GM21786 (cell line): ENCODE measurements at regions not wholly inside any gene's neighbourhood (a gene's known extent, or its start where the extent isn't known, plus 50 kb on each side); places are given as distances from the start of the nearest gene placed in this dataset.
"Not testable (repeated sequence)": the region's sequence is repeated elsewhere in the genome, so short reads cannot be mapped to it uniquely, and the experiment has no call there.

Experiments used
- ATAC-seq: cut with Tn5 transposase; IDR thresholded peaks from one replicate; pipeline ENCODE4 v1.9.1; 2021; ENCODE audit not compliant: unreplicated experiment

DNA sequence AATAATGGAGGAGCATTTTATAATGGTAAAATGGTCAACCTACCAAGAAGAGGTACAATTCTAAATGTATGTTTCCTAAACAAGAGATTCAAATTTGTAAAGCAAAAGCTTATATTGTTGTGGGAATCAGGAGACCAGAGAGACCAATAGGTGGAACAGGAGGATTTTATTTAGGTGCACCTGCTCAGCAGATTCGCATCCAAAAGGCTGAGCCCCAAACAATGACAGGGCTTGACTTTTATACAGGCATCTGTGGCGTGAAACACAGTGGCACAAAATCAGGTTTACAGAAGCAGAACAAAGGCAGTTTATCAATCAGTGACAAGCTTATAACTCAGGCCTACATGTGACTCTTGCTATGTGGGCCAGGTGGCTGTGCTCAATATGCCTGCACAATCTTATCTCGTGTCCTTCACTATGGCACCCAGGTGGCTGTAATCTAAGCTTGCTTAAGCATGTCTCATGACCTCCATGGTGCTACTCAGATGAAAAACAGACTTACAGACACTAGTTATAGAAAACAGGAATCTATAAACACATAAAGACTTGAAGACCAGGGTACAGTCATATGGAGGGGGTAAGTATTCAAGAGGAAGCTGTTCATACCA is 780.2 kb upstream of the CA10 start:
- no peak for ATAC-seq

DNA sequence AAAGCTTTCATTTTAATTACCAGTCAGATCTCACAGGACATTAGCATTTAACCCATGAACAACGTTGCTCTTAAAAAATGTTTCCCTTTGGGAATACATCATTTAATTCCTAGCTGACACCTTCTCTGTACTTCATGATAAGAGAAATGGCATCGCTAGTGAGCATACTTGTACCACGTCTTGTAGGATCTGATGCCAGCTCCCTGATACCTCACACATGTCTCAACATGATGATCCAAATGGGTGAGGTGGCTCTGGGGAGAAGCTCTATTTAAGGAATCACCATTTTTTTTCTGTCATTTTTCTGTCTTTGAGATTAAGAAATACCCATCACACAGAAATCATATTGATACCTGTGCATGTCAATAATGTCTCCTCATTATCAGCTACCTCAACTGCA is 772.1 kb upstream of the CA10 start:
- no peak for ATAC-seq

DNA sequence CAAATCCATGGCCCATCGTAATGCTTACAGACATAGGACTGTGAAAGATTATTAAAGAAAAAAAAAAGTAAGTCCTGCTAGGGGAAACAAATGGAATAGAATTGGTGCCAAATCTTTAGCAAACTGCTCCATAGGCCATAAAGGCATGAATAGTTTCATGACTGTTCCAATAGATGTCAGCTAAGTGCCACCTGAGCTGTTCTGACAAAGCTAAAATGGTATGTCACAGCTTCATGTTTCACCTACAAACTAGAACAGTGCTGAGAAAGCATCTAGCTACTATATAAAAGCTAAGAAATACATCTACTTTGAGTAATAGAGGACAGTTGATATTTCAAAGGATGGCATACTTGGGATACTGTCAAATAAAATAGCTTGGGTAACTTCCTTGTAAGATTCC is 771.6 kb upstream of the CA10 start:
- no peak for ATAC-seq

DNA sequence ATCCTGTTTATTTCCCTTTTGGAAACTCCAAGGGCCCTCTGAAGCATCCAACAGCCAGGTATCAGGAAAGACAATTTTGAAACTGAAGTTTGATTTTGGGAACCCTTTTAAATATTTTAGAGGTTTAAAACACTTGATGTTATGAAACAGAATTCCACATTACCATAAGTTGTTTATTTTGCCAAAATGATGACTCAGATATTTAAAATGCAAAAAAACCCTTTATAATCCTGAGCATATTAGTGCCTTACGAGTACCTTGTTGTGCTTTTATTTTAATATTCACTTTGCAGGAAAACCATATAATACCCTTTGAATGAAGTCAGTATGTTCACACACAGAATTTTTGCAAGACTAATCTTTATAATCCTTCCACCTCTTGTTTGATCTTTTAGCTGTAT is 765.1 kb upstream of the CA10 start:
- ATAC-seq: no peak

DNA sequence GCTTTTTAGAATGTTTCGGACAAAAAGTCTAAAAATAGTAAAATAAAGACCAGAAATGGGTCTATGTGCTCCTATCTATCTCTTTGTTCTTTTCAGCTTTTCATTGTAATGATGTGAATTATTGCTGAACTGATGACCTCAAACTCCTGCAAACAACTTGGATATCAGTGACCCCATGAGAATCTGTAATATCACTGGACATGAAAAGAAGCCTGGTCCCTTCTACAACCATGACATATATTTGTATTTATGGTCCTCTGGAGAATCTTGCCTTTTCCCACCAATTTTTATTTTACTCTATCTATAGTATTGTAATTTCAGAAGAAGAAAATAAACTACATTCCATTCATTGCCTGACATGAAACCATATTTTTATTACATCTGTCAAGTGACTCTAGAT is 740.7 kb upstream of the CA10 start:
- no peak for ATAC-seq

DNA sequence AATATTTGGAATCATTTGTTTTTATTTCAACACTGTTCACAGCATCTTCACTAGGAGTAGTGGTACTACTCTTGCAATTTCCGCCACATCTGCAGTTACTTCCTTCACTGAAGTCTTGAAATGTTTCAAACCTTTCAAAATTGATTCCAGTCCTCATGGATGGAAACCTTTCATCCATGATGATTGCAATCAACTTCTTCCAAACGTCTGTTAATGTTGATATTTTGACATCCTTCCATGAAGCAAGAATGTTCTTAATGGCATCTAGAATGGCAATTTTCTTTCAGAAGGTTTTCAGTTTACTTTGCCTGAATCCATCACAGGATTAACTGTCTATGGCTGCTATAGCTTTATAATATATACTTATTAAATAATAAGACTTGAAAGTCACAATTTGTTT is 736.8 kb upstream of the CA10 start:
- no peak for ATAC-seq

DNA sequence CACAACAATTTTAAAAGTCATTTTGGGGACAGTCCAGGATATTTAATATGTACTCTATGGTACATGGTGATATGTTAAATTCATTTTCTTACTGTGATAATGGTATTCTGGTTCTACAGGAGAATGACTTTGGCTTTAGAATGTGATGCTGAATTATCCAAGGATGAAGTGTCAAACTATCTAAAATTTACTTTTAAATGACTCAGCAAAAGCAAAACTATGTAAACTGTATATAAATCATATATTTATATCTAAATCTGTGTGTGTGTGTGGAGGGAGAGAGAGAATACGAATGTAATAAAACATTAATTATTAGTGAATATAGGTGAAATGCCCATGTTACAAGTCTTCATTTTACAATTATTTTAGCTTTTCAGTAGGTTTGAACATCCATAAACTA is 733.8 kb upstream of the CA10 start:
- ATAC-seq: no peak

DNA sequence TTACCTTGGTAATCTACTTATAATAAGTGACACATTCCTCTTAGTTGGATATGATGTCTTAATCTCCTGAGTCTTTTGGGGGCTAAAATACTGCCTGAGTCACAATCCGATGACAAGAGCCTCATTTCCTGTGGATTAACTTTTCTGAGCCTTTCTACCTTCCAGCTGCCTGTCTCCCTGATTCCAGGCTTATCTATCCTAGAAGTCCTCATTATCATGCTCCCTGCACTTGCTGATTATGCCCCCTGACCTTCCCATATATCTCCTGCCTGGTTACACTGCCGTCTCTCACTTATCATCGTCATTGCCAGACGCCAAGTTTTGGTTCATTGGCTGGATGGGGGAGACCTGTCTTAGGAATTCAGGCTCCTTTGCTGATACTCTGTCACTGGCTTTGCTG is 727.4 kb upstream of the CA10 start:
- no peak for ATAC-seq

DNA sequence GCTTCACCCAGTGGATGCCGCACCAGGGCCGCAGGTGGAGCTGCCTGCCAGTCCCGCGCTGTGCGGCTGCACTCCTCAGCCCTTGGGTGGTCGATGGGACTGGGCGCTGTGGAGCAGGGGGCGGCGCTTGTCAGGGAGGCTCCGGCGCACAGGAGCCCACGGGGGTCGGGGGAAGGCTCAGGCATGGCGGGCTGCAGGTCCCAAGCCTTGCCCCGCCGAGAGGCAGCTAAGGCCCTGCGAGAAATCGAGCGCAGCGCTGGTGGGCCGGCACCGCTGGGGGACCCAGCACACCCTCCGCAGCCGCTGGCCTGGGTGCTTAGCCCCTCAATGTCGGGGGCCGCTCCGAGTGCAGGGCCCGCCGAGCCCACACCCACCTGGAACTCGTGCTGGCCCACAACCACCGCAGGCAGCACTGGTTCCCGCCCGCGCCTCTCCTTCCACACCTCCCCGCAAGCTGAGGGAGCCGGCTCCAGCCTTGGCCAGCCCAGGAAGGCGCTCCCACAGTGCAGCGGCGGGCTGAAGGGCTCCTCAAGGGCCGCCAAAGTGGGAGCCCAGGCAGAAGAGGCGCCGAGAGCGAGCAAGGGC is 725.5 kb upstream of the CA10 start:
- ATAC-seq: not testable (repeated sequence)

DNA sequence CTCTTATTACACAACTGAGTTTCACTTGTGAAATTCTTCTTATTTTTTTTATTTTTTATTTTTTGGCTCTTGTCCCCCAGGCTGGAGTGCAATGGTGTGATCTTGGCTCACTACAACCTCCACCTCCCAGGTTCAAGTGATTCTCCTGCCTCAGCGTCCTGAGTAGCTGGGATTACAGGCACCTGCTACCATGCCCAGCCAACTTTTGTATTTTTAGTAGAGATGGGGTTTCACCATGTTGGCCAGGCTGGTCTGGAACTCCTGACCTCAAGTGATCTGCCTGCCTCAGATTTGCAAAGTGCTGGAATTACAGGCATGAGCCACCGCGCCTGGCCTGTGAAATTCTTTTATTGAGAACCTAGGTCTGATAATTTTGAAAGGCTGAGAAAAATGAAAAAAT is 688.3 kb upstream of the CA10 start:
- ATAC-seq: not testable (repeated sequence)

DNA sequence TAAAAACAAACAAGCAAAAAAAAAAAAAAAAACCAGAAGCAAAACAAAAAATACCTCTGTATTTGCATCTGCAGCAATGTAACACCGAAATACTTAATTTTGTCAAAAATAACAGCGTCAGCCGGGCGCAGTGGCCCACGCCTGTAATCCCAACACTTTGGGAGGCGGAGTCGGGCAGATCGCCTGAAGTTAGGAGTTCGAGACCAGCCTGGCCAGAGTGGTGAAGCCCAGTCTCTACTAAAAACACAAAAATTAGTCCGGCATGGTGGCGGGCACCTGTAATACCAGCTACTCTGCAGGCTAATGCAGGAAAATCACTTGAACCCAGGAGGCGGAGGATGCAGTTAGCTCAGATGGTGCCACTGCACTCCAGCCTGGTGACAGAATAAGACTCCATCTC is 683.5 kb upstream of the CA10 start:
- ATAC-seq: no peak

DNA sequence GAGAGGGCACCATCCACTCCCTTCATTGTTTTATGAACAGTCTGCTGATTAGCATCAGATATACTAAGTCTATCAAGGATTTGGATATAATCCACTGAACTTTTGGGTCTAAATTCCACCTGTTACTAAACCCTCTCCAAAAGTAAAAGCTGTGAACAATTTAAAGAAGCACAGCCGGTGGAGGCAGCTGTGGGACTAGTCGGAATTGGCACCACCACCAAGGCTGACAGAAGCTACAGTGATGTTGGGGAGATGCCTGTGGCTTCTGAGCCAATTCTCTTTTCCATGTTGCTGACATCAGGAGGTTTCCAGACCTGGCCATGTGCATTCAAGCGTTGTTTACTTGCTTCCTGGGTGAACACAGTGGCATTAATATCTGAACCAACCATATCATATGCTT is 679.0 kb upstream of the CA10 start:
- no peak for ATAC-seq

DNA sequence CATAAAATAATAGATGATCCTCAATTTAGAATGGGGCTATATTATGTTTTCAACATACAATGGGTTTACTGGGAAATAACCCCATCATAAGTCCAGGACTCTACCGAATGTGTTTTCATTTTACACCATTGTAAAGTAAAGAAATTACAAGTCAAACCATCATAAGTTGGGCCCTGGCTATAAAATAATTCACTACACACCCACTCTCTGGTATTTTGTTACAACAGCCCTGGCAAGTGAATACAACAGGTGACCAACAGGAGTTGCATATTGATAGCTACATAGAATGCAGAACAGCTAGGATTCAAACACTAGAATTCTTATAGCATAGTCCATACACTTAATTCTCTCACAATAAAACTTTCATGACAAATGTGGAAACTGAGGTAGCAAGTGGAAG is 673.0 kb upstream of the CA10 start:
- no peak for ATAC-seq

DNA sequence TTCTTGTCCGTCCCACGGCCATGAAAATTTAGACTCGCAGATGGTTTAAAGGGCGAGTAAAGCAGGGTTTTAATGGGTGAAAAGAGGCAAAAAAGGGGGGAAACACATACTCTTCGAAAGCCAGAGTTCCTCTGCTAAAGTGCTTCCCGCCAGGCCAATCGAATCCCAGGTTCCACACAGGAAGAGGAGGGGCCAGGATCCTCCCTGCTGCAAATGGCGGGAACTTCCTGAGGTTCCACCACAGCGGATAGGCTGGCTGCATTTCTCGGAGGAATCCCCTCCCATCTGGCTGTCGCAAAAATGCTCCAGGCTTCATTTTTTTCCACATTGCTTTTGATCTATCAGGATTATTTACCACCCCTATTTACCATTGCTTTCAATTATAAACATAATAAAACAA is 670.1 kb upstream of the CA10 start:
- no peak for ATAC-seq

DNA sequence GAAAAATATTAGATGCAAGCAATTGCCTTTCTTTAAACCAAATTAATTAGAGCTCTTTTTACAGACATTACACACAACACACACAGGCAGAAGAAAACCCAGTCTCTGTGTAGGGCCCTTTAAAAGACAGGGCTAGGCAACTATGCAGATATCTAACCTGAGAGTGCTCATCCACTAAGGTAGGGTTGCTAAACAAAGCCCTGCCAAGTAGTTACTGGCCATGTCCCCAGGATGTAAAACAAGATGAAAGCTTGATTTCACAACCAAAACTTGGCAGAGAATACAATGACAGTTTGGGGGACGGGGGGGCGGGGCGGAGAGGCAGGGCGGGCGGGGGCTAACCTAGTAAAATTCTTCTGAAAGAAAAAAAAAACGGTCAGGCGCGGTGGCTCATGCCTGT is 669.0 kb upstream of the CA10 start:
- no peak for ATAC-seq

DNA sequence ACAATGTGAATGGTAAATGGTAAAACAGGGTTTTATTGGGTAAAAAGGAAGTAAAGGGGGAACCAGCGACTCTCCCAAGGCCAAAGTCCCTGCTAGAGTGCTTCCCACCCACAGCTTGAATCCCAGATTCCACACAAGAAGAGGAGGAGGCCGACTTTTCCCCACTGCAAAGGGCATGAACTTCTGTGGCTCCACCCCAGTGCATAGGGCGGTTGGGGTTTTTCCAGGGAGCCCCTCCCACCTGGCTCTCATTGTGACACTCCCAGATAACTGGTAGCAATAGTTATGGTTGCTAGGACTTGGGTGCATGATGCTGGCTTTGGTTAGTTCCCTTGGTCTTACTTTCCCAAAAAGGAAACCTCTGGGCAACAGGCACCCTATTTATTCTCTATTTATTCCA is 666.0 kb upstream of the CA10 start:
- no peak for ATAC-seq

DNA sequence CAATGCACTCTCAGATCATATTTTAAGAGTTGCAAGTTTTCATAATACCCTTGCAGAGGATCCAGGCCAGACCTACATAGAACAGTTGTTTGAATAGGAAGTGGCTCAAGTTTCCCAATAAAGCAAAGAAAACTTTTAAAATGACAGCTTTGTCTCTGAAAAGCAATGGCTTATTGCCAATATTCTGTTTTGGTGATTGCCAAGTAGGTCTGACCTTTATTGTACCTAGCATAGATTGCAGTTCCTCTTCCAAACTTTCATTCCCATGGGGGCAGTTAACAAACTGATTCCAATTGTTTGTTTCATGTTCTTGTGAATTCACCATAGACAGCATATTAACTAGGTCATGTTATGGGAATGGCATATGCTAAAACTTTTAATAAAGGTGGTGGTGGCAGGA is 664.6 kb upstream of the CA10 start:
- ATAC-seq: no peak

DNA sequence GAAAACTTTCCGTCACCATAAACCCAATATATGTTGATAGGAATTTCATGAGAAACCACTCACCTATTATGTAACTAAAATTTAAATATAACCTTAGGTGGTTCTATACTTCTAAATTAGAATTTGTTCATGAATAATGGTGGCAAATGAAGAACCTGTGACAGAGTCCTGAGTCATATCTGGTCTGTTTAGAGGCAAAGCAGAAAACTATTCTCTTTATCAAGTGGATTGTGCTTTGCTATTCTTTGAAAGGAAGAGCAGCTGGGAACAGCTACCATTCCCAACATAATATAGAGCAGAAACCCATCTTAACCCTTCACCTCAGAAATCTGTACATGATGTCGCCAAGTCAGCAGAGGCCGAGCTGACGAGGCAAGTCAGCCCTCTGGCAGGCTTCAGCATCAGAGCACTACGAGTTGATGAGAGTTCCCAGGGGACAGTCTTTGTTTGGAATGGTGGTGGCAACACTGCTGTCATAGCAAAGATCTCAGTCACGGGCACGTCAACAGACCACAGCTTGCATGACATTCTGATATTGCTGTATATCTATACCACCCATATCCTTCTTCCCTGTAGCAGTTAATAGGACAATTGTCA is 631.9 kb upstream of the CA10 start:
- ATAC-seq: no peak

DNA sequence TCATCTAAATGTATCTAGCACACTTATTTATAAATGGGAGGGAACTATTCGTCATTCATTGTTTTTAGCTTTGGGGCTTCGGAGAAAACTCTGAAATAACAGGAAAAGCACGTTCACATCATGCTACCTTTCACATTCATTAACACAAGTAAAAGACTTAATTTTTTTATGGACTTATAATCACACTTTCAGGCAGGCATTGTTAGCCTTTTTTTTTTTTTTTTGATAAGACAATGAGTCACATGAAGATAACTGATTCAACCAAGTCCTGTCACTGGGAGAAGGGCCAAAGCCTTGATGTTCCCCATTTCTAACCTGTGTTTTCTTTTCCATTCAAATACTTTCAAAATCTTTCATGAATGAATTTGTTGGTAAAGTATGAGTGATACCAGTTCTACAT is 631.3 kb upstream of the CA10 start:
- ATAC-seq: no peak

DNA sequence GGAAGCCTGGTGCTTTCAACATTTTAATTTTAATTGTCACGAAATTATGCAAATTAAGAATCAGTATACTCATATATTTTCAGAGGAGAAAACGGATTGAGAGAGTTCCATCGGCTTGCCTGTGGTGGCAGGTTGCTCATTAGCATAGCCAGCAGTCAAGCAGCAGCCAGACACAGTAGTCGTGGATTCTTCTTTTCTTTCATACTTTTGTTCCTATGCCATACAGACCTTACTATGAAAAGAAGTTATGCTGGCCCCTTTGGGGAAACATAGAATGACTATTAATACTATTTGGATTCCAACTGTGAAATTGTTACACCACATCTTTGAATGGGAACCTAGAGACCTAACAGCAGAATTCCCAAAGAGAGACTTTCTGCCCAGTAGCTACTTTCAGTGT is 617.7 kb upstream of the CA10 start:
- ATAC-seq: no peak

DNA sequence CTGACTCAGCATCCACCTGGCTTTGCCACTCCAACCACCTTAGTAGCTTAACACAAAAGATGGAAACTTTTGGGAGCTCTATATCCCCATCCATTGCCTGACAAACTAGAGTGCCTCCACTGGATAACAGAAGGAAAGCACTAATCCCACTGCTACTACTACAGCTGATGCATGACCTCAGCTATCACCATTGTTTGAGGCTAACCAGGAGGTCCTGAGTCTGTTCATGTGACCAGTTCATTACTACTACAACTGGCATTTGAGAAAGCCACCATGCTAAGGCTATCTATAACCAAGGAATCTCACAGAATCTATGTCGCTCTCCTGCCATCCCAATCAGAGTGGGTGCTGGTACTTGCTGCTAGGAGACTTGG is 604.3 kb upstream of the CA10 start:
- no peak for ATAC-seq

DNA sequence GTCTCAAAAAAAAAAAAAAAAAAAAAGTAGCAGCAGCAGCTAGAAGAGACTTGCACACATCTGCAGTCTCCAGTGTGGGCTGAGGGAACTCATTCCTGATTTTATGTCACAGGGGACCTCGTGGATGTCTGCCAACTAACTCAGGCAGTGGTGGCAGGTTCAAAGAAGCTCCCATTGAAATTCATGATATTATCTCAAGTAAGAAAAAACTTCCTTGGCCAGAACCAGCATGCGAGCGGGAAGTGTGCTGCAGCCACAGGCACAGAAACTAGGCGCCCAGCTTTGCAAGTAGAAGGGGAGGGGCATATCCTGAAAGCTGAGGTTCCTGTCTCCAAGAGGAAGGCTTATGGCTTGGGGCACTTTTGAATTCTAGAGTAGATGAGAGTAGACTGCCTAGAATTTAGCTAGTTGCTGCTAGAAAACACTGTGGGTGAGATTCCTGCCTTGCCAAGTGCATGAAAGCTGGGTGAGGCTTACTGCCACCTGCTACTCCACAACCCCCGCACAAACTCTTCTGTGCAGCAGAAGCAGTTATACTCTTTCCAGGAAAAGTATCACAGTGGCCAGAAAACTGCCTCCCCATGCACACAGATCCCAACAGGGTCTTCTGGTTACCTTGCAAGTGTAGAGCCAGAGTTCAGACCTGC is 603.8 kb upstream of the CA10 start:
- no peak for ATAC-seq

DNA sequence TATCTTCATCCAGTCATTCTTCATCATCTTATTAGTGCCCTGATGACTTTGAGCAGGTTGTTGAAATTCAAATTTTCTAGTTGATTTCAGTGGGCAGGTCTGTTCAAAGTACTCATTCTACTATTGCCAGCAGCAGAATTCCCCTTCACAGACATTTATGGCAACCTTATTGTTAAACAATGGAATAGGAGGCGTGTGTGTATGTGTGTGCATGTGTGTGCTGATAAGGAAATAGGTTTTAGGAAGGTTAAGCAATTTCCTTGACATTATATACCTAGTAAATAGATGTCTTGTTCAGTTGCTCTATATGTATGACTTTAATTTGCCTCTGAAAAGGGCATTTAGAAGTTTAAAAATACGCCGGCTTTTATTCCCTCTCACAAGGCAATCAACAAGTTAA is 601.4 kb upstream of the CA10 start:
- no peak for ATAC-seq
